GM12874 (cell line): ENCODE measurements at regions not wholly inside any gene's neighbourhood (a gene's known extent, or its start where the extent isn't known, plus 50 kb on each side); places are given as distances from the start of the nearest gene placed in this dataset.

ENCODE experiments used
- TF ChIP-seq, protein P1 (sequence below): IDR thresholded peaks from 2 replicates; pipeline ENCODE4 v1.5.1; 2011; ENCODE audit warnings: low read depth, mild to moderate bottlenecking, control low read depth, low read length, moderate library complexity; ENCODE audit not compliant: insufficient read depth

DNA sequence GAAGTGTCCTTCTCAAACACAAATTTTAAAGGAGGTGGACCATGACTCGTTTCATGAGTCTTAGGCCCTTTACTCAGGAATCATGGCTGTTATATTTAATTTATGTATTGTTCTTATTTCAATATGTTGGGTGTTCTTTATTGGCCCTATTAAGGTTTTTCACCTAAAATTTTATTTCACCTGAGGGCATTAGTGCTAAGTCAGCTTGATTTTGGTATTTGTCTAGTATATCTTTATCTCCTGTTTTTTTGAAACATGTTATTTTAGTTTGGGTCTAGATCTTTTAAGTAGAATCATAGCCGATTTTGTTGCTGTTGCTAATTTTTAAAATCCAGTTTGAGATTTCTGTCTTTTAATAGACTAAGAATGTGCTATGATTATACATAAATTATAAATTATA is 430.4 kb downstream of the RPS6KC1 start:
- TF ChIP-seq, protein P1, sequence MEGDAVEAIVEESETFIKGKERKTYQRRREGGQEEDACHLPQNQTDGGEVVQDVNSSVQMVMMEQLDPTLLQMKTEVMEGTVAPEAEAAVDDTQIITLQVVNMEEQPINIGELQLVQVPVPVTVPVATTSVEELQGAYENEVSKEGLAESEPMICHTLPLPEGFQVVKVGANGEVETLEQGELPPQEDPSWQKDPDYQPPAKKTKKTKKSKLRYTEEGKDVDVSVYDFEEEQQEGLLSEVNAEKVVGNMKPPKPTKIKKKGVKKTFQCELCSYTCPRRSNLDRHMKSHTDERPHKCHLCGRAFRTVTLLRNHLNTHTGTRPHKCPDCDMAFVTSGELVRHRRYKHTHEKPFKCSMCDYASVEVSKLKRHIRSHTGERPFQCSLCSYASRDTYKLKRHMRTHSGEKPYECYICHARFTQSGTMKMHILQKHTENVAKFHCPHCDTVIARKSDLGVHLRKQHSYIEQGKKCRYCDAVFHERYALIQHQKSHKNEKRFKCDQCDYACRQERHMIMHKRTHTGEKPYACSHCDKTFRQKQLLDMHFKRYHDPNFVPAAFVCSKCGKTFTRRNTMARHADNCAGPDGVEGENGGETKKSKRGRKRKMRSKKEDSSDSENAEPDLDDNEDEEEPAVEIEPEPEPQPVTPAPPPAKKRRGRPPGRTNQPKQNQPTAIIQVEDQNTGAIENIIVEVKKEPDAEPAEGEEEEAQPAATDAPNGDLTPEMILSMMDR = no peak

DNA sequence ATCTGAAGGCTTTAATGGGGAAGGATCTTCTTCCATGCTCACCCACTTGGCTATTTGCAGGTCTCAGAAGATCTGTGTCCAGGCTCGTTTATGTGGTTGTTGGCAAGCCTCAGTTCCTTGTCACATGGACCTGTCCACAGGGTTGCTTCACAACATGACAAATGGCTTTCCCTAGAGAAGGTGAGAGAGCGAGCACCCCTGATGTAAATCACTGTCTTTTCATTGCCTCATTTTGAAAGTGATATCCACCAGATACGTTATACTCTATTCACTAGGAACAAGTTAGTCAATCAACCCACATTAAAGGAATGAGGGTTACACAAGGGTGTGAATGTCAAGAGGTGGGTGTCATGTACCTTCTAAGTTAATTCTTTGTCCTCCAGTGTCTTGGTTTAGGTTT is 433.3 kb downstream of the RPS6KC1 start:
- TF ChIP-seq, protein P1 = no peak

DNA sequence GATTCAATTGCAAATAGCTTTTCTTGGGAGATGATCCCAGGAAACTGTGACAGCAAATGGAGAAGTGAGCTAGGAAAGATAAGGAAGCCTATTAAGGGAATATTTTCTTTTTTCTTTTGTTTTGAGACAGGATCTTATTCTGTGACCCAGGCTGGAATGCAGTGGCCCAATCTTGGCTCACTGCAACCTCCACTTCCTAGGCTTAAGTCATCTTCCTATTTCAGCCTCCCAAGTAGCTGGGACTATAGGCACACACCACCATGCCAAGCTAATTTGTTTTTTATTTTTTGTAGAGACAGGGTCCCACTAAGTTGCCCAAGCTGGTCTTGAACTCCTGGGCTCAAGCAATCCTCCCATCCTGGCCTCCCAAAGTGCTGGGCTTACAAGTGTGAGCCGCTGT is 433.7 kb downstream of the RPS6KC1 start:
- TF ChIP-seq, protein P1 = no peak

DNA sequence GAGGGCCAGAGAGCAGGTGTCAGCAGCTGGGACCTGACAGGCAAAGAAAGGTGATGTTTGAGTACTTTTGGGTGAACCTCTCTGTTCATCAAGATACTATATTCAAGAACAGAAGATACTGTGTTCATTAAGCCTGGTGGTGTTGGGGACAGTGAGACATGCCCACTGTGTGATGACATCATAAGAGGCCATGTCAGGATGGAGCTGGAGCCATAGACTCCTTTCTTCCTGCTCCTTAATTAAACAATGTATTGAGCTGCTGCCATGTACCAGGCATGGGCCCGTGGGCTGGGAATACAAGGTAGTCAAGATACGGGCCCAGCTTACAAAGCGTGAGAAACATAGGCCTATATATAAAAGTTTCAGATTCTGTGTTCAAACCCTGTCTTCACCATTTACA is 435.4 kb downstream of the RPS6KC1 start:
- TF ChIP-seq, protein P1 = no peak

DNA sequence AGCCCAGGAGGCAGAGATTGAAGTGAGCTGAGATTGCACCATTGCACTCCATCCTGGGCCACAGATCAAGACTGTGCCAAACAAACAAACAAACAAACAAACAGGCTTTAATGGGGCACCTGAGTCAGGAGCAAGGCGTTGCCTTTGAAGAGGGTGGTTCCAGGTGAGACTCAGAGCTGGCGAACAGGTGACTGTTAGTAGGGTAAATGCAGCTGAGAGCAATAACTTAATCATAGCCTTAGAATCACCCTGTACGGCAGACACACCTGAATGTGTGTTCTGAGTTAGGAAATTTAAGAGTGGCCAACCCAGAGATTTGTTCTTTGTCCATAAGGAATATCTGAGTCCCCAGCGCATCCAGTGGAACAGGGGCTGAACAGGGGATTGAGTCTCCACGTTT is 440.4 kb downstream of the RPS6KC1 start:
- TF ChIP-seq, protein P1 = no peak

DNA sequence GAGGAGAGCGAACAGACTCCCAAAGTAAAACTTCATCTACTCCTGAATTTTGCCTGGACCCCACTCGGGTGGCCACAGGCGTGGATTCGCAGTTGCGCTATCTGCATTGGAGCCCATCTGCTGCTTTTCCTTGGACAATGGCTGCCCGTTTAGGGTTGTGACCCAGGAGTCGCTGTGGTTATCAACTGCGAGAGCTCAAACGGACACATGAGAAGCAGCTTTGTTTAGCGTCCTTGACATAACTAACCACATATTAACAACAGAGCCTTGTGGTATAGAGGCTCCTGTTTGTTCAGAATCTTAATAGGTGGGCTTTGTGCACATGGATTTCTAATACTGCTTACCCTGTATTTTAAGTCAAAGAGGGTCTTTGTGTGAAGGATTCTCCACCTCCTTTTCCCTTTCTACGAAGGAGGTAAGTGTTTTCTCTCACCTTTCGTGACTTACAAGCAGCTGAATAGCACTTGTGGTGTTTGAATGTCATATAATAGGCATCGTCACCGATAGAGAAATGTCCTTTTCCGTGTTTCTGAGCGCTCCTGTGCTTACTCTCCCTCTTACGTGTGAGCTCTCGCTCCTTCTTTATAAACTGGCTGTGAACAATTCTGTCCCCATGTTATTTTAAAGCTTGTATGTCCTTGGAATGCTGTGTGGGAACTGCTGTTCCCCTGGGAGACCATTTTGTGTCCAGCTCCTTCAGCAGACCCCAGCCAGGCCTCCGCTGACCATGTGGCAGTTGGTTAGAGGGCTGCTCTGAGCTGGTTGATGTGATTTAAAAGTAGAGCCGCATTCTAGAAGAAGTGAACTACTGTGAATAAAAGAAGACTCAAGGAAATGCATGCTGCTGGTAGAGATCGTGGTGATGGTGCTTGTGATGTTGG is 441.4 kb downstream of the RPS6KC1 start:
- TF ChIP-seq, protein P1 = no peak

DNA sequence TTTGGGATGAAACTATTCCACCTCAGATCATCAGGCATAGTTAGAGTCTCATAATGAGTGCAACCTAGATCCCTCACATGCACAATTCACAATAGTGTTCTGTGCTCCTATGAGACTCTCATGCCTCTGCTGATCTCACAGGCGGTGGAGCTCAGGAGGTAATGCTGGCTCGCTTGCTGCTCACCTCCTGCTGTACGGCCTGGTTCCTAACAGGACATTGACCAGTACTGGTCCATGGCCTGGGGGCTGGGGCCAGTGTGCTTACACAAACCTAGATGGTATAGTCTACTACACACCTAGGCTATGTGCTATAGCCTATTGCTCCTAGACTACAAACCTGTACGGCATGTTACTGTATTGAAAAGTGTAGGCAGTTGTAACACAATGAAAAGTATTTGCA is 448.4 kb downstream of the RPS6KC1 start:
- TF ChIP-seq, protein P1 = no peak
